ENCODE measurements at regions not wholly inside any gene's neighbourhood (a gene's known extent, or its start where the extent isn't known, plus 50 kb on each side); places are given as distances from the start of the nearest gene placed in this dataset.
"Not testable (repeated sequence)": the region's sequence is repeated elsewhere in the genome, so short reads cannot be mapped to it uniquely, and the experiment has no call there.

DNA sequence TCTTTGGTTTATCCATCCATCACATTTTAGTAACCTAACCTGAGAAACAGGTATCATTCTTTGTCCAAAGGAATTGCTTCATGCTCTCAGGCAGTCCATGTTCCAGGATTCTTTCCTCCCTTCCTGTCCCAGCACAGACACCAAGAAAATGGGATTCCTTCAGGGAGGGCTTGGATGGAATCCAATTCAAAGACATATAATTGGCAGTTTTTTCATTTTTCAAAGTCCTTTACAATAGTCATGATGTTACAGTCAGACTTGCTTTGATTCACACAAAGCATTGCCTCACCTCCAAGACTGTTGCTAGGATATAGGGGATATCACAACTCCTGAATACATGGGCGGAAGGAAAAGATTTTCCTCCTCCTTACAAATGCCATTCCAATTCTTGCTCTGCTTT is 241.4 kb upstream of the ACVR2A start:
- DNase-seq: no peak

DNA sequence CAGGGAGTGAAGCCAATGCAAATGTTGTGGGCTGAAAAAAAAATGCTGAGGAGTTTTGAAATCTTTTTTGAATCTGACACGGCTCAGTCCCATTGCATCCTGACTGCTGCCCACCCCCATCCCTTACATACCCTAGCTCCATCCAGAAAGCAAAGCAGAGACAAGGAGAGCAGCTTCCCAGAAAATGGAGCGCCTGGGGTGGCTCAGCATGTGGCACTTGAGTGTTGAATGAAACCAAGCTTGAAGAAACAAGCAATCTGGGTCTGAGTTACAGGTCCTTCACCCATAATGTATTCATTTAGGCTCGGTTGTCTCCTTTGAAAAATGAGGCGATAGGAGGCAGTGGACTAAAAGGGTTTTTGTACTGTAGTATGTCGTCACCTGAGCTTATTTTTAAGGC is 244.2 kb upstream of the ACVR2A start:
- no peak for DNase-seq

DNA sequence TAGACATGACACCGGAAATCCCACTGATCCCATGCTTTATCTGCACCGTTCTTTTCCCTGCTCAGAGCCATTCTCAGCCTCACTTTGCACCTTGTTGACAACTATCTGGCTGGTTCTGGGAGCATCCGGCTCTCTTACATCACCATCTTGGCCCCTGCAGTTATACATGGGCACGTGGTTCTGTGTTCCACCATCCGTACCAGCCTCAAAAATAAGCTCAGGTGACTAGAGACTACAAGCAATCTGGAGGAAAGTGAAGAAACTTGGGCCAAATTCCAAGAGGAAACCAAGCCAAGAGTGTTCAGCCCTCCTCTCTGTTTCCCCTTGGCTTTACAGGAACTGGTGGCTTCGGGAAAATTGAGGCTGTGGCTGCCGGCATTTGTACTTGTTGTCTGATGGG is 244.6 kb upstream of the ACVR2A start:
- no peak for DNase-seq

DNA sequence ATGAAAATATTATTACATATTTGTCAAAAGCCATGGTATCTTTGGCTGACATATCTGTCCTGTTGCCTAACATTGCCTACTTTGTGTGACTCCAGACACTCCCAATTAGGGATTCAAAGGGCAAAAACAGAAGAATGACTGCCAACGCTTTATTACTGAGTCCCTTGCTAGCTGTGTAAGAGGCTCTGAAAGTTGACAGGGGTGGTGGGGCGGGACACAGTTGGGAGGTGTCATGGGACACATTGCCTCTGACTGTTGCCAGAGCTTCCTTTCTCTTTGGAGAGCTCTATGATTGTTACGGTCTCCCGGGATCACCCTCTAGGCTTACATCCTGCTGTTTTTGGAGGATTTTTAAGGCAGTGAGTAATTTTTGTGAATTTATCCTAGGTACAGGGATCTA is 249.6 kb upstream of the ACVR2A start:
- no peak for DNase-seq

DNA sequence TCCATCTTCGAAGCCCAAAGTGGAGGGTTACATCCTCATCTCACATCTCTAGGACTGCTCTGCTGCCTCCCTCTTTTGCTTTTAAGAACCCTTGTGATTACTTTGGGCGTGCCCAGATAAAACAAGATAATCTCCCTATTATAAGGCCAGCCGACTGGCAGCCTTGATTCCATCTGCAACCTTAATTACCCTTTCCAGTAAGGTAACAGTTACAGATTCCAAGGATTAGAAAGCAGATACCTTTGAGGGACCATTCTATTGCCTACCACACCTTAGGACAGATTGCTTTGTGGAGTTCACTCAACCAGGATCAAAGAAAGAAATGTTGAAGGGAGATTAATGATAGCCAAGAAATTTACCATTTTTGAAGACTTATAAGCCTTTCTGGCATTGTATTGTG is 250.8 kb upstream of the ACVR2A start:
- DNase-seq: no peak

DNA sequence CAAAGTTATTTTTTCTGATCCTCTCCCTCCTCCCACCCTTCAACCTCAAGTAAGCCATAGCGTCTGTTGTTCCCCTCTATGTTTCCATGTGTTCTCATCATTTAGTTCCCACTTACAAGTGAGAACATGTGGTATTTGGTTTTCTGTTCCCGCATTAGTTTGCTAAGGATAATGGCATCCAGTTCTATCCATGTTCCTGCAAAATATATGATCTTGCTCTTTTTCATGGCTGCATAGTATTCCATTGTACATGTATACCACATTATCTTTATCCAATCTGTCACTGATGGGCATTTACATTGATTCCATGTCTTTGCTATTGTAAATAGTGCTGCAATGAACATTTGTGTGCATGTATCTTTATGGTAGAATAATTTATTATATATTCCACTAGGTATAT is 252.0 kb upstream of the ACVR2A start:
- DNase-seq: not testable (repeated sequence)

DNA sequence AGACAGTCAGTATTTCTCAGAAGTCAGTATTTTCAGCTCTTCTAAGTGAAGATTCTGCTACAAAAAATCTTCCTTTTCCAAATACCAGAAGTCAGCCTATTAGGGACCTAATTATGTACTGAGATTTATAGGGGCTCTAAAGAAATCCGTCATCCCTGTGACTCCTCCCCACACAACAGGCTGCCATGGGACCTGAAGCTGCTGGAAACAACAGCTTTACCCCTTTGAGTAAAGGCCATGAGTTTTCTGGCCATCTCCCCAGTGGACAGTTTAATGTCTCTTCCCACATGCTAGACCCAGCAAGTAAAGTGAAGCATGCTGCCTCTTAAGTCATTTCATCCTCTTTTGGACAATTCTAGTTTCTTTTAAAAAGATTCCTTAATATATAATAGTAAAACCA is 255.7 kb upstream of the ACVR2A start:
- no peak for DNase-seq

DNA sequence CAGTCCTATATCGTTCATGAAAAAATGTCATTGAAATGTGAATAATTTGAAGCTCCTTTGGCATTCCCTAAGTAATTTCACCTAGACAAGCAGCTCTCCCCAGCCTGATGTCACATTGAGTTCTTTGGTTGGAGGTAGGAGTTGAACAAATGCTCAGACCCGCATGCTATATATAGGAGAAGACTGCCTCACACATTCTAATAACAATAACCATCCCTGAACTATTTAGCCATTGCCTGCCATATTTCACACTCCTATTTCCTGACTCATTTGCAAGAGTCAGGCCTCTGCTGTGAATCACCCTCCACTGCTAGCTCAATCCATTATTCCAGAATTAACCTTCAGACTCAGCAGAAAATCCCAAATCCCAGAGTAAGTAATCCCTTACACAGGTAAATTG is 256.6 kb upstream of the ACVR2A start:
- DNase-seq: no peak

DNA sequence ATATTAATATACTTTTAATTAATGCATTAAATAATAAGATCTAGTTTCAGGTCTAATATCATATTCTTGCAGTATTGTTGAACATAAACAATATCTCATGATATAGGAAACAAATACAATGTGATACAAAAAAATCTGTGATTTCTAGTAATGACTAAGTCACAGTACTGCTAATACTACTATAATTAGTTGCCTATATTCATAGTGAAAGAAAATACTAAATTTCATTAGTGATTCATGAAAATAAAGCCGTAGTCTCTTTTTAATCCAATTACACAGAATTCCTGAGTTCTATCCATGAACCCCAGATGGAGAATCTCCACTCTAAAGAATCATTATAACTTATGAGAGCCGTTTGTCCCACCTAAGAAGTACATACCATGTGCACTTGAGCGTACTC is 266.3 kb upstream of the ACVR2A start:
- DNase-seq: no peak

DNA sequence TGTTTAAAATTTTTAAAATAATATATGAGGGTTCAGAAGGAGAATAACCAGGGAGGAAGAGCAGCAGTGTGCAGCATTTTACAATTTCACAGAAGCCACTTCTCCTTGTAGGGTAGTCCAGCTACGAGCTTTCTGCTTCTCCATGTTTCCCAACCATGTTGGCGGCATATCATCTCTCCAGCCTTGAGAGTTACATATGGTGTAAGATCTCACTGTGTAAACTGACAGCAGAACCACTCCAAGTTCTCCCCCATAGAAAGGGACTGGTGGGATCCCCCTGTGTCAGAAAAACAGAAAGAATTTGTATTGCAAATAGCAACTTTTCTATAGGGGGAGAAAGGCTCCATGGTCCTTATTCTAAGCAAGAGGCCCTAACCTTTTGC is 266.8 kb upstream of the ACVR2A start:
- no peak for DNase-seq

DNA sequence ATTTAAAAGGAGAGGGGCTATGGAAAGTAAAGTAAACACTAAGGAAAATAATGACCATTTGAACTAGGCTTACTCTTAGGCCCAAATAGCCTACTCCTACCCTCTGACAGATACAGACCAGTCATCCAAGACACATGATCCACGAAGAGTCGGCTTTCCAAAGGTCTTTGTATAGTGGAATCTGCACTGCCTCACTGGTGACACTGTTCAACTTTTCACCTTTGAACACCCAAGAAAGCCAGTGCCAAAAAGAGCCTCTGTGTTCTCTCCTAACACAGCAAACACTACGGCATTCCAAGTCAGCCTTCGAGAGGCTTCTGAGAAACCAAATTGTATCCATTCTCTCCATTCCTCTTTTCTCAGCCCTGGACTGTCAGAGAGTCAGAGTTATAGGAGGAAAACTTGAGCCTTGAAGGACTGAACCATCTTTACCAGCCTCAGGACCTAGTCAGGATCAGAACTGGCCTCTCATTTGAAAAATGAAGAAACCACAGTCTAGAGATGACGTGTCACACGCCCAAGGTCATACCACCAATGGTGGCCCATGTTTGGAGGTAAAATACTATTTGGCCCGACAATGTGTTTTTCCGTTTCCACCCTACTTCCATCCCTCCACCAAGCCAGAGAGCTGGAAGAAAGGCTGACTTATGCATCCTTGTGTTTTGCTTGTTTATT is 267.4 kb upstream of the ACVR2A start:
- no peak for DNase-seq

DNA sequence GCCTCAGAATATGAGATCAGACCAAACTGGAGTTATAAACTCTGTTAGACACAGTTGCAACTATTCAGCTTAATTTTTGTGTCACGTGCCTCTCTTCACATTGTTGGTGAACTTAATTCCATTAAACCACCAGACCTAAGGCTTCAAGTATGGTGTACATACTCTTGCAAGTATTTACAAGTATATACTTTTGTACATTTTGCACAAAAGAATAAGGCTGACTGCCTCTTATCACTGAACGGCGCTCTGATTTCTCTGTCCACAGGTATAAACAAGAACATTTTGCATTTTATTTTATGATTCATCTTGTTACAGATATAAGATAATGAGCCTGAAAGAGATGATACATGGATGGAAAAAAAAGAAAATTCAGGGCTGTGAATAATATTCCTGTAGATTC is 269.7 kb upstream of the ACVR2A start:
- DNase-seq: no peak

DNA sequence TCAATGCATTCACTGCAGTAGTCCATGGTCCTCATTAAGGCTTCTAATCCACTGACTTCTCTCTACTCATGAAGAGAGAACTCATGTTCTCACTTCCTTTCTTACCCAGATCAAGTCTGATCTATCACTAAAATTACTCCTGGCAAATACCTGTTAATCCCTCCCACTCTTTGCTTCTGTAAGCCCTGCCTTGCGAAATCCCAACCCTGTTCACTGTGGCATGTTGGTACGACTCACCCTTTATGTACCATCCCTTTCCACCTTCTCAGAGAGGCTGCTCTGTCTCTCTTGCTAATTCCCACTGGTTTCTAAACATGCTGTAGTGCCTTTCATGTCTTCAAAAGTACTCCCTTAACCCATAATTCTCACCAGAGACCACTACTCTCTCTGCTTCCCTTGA is 272.2 kb upstream of the ACVR2A start:
- DNase-seq: no peak

DNA sequence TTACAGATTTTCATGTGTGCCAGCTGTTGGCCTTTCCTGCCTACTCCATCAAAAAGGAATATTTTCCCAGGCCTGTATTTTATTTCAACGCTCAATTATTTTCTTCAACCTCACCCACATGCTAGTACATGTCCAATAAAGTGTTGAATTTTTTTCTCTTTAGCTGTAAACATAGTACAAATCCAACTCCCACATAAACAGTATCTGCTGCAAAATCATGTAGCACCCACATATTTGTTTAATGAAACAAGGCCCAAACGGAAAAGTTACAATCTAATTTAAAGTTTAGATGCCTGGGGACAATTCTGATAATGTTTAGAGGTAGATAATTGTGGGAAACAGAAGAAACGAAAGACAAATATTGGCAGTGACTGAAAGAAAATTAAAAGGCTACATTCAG is 275.4 kb upstream of the ACVR2A start:
- no peak for DNase-seq

DNA sequence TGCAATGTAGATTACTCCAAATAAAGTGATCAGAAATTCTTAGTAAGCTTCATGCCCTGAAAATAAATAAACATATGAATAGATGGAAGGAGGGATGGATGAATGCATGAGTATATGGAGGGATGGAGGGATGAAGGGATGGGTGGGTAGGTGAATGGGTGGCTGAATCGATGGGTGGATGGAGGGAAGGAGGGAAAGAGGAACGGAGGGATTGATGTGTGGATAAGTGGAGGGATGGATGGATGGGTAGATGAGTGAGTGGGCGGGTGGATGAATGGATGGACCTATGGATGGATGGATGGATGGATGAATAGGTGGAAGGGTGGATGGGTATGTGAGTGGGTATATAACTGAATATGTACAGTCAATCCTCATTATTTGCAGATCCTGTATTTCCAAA is 276.7 kb upstream of the ACVR2A start:
- no peak for DNase-seq

DNA sequence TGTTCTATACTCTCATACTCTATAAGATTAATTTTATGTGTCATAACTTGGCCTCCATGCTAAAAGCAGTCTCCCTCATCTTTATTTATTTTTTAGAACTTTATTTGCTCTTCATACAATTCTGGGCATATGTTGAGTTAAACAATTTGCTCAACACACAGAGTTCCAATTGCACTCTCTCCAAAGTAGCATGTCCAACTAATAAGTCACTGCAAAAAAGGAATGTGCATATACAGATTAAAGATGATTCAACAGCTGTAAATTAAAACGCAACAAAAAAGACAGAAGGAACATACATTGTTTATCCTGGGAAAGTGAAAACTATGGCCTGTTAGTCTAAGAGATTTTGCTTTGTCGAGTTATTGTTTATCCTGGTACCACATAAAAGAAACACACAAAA is 277.7 kb upstream of the ACVR2A start:
- DNase-seq: no peak

DNA sequence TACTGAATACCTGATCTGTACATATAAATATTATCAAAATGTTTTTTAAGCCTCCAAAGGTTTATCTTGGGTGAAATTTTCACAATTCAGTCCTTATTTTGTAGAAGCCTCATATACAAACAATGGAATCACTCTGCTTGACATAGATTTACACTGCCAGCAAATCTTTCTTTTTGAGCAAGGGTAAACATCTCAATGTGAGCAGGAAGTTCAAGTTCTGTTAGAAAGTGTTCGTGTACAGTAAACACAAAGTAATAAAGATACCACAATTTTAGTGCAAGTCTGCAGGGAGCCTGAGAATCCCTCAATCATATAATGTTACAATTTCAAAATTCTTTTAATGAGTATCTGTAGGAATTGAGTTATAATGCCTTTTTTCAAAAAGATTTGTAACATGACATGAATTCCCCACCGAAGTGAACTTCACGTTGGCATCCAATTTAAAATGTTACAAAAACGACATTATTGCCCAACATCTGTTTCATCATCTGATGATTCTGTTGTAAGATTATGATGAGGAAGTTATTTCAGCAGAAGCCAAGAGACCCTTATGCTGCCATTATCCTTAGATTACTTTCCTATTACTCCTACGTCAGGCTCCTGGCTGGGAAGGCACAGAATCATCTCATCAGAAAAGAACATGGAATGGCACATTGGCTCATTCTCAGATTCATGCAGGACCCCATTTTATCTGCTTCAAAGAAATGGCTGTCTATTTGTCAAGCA is 283.9 kb upstream of the ACVR2A start:
- no peak for DNase-seq

DNA sequence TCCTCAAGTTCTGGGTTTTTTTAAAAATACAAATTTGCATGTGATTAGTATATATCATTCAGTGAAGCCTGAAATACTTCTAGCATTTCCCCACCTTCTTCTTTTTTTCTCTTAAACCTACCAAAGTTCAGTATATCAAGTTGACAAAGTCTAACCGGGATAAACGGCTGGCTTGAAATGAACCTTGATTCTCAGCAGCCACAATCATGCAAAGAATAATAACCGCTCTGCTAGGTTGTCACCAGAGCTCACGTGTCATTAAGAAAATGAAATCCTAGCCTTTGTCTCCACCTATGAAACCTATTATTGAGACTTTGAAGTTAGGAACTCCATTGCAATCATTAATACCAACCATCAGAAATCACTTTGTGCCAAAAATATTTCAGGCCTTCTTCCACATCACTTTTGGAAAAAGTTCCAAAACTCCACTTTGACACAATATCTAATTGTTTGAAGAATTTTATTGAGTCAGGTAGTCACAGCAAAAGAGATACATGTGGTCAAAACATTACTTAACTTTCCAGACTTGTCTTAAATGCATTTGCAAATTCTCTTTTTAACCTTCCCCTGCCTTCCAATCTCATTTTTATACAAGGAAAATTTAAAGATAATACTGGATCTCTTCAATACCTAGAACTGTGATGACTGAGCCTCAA is 285.6 kb upstream of the ACVR2A start:
- no peak for DNase-seq

DNA sequence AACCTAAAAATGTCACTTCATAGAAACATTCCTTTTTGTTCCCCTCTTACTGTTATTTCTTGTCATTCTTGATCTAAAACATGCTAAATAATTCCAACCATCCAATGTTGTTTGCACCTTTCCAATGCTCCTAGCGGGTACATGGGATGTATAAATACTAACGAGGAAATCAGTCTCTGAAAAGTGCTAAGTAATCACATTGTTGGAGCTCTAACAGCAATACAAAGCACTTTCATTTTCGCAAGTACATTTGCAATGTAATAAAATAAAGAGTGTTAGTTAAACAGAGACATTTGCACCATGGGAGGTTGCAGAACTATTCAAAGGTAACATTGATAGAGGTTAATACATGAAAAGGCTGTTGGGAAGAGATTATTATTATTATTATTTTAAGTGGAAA is 286.2 kb upstream of the ACVR2A start:
- DNase-seq: no peak

DNA sequence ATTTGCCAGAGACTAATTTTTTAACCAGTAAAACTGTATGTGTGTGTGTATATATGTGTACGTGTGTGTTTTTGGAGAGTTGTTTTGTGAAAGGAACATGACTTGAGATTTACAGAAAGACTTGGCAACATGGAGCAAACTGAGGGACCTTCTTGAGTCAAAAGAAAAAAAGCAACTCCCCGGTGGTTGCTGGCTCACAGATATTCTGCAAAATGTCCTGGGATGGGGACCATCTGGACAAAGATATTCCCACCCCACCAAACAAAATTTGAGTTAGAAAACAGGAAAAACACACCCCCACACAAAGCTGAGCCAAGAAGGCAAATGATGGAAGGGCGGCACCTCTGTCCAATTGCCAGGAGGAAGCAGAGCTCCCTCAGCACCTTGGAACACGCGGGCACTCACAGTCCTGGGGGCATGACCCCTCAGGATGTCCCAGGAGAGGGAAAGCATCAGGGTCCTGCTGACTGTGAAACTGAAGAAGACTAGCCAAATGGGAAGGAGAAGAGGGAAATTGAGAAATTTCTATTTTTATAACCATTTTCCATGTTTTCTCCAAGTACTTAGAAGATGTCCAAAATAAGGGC is 290.2 kb upstream of the ACVR2A start:
- DNase-seq: no peak

DNA sequence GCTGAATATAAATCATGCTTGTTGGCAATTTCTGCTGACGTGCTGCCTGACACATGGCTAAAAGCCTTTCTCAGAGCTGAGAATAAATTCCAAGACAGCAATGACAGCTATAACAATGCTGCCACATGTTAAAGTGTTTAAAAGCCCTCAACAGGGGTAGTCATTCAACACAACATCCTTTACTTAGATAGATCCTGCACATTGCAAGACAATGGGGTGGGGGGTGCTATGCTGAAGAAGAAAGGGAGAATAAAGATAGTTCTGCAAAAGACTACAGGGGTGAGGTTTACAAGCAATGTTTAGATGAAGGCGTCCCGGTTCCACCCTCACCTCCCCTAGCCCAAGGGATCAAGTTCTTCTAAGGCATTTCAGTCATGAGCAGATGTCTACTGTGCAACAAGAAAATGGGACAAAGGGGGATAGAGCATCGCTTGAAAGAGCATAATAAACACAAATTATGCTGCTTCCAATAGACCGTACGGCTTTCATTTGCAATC is 291.0 kb upstream of the ACVR2A start:
- DNase-seq: no peak

DNA sequence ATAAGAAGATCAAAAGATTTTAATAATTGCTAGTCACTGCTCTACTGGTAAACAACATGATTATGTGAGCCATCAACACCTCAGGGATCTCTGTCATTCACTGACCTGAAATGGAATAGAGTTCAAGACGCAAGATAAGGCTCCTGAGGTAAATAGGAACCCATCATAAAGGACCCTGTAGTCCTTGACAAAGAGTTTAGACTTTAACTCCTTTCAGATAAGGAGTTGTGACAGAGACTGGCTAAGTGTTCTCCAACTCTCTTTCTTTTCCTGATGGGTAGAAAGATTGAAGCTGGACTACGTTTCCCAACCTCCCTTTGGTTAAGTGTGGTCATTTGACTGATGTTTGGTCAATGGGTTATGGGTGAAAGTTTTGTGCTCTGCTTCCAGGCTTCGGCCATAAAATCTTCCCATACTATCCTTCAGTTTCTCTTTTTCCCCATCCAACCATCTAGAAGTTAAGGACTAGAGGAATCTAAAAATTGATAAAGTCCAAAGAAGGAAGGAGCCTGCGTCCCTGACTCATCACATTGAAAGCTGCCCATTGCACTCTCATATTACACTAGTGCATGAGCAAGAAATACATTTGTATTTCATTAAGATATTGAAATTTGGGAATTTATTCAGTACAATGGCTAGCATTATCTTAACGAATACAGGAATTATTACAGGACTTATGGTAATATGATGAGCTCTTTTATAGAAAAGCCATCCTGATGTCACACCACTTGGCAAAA is 293.7 kb upstream of the ACVR2A start:
- DNase-seq: no peak

DNA sequence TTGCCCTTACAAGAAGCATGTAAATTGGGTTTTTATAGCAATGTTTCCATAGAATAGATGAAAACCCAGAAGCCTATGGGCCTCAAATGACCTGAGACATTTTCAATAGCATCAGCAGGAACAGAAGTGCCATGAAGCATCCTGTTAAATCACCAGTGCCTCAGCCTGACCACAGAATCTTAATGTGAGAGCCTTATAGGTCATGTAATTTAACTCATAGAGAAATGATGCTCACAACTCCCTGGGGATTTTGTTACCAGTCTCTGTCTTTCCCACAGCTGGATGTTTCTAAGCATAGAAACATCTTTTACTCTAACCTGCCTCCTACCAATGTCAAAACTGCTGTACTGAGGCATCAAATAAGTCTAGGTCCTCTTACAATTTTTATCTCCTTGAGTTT is 295.8 kb upstream of the ACVR2A start:
- DNase-seq: no peak
